Fibroblast of upper back skin (primary cell): ENCODE measurements at regions not wholly inside any gene's neighbourhood (a gene's known extent, or its start where the extent isn't known, plus 50 kb on each side); places are given as distances from the start of the nearest gene placed in this dataset.
"Not testable (repeated sequence)": the region's sequence is repeated elsewhere in the genome, so short reads cannot be mapped to it uniquely, and the experiment has no call there.

Experiments used
- DNase-seq: peaks from one replicate; pipeline ENCODE4 v3.0.0-alpha.2; 2013

DNA sequence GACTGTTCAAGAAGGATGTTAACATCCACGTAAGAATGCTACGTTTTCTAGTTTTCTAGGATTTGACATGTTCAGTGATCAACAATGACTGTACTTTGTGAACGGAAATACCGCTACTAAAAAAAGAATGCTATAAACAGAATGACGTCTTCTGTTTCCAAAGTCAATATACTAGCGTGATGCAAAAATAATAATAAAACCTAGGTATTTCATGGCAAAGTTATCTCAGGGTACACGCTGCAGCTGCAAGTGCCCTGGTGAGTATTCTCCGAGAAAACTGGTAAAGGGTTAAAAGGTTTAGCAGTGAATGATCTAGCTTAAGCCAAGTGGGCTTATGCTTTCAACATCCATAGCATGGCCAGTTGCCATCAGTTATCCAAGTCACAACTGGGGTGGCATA lies 653.3 kb upstream of the PFKP start:
- no peak for DNase-seq

DNA sequence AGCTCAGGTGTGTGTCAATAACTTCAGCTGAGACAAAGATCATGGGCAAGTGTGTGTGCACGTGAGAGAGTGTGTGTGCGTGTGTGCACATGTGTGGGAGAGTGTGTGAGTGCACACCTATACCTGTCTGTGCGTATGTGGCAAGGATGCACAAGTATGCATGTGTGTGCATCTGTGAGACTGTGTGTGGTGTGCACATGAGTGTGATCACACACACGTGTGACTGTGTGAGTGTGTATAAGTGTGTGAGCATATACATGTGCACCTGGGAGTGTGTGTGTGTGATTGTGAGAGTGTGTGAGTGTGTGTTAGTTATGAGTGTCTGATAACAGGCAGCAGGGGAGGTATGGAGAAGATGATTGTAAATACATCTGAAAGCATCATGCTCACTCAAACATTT lies 657.3 kb upstream of the PFKP start:
- DNase-seq = no peak

DNA sequence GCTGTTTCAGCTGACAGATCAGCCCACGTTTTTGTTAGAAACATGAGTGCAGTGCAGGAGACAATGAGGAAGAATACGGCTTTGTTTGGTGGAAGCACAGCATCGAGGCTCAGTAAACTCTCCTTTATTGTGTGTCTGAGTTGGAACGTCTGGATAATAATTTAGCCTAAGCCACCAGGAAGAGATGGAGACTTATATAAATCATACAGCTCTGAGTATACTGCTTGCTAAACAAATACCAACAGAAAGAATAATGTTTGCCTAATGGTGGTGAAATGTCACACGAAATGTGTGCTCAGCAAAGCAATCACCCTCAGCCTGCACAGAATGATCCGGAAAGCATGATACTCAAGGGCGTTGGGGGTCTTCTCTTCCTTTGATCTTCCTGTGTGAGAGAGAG lies 664.1 kb upstream of the ADARB2 start:
- no peak for DNase-seq

DNA sequence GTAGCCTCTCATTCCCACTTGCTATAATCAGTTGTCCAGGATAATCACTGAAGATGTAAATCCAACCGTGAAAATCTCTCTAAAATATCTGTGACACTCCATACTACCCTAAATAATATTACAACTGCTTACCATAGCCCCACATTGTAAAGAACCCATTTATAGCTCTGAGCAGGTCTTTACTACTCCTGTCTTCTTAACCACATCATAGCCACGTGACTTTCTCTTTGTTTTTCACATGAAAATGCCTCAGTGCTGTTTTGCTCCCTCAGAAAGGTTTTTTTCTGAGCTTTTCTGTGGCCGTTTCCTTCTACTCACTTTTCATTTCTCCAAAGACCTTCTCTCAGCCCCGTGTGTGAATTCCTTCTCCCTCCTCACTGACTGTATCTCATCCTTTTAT lies 662.2 kb upstream of the ADARB2 start:
- no peak for DNase-seq

DNA sequence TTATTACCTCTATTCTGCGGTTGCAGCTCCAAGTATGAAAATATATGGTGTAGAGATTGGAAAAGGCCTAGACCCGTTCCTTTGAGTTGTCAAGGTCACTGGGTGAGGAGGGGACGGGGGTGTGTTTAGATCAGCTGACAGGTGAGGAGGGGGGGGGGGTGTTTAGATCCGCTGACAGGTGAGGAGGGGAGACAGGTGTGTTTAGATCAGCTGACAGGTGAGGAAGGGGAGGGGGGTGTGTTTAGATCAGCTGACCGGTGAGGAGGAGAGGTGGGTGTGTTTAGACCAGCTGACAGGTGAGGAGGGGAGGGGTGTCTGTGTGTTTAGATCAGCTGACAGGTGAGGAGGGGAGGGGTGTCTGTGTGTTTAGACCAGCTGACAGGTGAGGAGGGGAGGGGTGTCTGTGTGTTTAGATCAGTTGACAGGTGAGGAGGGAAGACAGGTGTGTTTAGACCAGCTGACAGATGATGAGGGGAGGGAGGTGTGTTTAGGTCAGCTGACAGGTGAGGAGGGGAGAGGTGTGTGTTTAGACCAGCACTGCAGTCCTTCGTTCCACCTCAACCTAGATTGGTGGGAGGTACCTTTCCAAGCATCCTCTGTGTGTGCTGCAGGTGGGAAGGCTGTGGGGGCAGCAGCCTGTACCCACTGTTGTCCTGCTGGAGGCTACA lies 655.0 kb upstream of the ADARB2 start:
- DNase-seq = no peak

DNA sequence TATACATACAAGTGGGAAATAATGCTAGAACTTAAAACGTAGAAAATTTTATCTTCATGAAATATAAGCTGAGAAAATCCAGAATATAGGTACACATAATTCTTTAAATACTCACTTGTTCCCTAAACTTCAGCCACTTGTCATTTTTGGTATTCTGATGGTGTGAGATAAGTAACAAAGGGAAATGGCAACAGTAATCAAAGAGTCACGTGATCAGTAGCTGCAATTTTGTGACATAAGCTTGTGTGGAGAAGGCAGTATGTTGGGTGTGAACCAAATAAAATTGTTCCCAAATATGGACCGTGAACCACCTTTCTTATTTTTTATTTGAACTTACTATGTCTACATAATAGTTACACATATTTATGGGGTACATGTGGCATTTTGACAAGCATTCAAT lies 650.3 kb upstream of the ADARB2 start:
- no peak for DNase-seq

DNA sequence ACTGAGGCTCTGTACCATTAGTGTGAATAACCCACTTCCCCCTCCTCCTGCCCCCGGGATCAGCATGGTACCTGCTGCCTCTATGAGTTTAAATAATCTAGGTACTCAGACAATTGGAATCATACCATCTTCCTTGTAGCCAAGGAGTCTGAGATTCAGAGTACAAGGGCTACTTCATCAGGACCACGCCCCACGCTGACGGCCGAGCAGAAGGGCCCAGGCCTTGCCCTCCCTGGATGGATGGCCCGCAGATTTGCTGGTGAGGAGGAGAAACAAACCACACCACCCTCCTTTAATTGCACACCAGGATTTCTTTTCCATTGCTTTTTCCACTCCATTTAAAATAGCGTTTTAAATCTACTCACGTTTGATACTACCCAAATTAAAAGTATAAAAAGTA lies 649.9 kb upstream of the ADARB2 start:
- DNase-seq = no peak

DNA sequence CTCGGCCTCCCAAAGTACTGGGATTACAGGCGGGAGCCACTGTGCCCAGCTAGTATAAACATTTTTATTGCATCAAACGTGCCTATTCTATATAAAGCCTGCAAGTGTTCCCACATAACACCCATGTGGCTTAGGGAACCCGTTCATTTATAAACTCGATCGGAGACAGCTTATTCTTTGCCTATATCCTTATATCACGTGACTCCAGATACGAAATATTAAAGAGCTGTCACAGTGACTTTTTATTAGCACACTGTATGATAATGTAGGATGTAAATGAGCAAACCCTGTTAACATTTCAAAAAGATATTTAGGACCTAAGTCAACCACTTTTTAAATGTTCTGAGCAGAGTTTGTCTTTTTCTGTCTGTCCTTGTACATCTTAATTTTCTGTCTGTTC lies 642.9 kb upstream of the ADARB2 start:
- no peak for DNase-seq

DNA sequence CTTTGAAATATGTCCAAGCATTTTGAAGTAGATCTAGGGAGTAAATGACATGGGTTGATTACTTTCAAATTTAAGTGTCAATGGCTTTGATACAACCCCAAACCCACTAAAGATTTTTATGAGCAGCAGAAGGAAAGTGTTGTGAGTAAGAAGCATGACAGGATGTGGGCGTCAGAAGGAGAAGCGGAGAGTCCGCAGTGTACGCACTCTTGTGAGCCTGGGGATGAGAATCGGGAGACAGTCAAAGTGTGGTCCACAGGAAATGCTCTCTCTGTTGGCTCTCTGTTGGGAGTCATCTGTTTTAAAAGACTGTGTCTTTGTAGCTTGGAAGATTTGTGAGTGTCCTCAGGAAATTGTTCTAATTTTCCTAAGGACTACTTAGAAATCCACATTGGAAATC lies 629.8 kb upstream of the ADARB2 start:
- no peak for DNase-seq

DNA sequence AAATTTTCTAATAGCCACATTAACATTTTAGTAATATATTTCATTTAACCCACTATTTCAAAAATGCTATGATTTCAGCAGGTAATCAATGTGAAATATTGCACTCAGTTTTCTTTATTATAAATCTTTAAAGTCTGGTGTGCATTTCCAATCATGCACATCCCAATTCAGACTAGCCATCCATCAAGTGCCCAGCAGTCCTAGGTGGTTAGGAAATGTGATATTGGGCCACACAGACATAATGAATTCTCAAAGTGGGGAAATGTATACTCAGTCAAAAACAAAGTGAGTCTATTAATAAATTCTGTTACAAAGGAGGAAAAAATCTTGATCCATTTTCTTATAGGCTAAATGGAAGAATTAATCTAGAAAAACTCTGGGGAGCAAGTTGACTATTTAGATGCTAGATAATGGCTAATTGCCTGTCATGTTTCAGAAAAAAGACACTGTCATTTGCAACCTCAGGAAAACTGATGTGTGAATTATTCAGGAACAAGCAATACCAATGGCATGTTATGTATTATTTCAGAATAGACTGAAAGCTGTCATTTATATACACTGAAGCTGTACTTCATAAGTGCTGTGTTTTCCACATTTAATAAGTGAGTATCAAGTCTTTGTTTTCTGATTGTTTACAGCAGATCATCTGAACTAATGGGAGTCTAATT lies 629.1 kb upstream of the ADARB2 start:
- no peak for DNase-seq

DNA sequence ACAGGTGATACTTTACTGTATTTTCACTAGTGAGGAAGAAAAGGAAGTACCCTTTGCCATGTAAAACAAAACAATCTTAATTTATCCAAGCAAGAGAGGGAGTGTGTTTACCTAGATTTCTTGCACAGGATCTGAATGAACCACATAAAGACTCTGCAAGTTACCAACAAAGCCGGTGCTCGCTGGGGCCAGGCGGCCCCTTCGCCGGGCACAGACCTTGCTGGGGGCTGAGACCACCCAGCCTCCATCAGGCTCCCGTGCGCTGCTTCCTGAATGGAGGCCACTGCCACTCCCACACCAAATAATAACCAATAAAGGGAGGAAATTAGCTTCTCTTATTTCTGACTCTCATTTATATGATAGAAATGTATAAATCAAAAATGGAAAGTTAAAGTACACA lies 625.0 kb upstream of the ADARB2 start:
- no peak for DNase-seq

DNA sequence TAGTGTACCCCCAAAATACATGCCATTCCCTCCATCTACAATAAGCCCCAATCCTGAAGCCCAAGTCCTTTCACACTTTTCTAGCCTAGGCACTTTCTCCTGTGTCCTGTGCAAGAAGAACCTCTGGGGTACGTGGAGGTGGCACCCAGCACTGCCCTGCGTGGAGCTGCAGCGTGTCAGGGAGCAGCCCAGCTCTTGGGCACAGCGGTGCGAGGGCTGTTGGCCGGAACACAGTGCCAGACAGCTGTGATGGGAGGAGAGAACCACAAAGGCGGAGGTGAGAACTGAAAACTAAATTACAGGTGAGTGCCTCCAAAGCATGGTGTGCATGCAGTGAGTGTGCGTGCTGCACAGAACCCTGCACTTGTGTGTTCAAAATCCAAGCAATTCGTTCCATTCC lies 621.3 kb upstream of the ADARB2 start:
- no peak for DNase-seq

DNA sequence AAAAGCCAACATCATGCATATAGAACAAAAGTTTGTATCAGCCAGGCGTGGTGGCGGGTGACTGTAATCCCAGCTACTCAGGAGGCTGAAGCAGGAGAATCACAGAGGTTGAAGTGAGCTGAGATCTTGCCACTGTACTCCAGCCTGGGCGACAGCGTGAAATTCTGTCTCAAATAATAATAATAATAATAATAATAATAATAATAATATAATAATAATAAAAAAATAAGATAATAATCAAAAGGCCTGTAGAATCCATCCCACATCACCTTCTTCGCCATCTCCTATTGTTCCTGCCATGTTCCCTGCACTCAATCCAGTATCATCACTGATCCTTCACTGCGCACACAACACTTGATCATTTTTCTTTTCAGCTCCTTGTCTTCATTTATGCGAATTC lies 619.3 kb upstream of the ADARB2 start:
- no peak for DNase-seq

DNA sequence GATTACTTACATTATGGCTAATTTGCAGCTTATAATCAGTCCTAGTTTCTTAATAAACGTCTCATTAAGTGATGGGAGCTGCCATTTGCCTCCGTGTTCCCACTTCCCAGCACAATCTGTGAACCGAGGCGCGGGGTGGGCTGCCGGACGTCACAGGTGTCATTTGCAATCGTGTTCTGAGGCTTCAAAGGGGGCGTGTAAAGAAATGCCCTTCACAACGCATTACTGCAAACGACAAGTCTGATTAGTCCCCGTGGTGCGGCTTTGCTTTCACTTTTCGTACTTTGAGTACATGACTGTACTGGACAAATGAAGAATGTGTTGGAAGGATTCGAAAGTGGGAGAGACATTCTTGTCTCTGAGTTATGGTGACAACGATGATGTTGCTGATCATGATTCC lies 614.2 kb upstream of the ADARB2 start:
- no peak for DNase-seq

DNA sequence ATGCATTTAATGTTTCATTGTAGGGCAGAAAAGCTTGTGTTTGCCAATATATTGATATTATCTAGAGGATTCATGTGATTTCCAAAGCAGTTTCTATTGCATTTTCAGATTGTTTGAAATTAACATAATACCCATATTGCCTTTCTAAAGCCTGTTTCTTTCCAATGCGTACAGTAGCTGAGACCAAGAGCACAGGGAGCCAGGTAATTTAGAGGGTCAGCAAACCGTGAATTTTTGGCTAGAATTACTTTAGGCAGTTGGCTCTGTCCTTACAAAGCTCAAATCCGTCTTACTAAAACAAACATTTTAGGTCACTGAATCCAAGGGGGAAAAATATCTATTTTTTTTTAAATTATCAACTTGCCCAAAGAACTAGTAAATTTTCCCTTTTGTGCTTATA lies 604.9 kb upstream of the ADARB2 start:
- DNase-seq = no peak

DNA sequence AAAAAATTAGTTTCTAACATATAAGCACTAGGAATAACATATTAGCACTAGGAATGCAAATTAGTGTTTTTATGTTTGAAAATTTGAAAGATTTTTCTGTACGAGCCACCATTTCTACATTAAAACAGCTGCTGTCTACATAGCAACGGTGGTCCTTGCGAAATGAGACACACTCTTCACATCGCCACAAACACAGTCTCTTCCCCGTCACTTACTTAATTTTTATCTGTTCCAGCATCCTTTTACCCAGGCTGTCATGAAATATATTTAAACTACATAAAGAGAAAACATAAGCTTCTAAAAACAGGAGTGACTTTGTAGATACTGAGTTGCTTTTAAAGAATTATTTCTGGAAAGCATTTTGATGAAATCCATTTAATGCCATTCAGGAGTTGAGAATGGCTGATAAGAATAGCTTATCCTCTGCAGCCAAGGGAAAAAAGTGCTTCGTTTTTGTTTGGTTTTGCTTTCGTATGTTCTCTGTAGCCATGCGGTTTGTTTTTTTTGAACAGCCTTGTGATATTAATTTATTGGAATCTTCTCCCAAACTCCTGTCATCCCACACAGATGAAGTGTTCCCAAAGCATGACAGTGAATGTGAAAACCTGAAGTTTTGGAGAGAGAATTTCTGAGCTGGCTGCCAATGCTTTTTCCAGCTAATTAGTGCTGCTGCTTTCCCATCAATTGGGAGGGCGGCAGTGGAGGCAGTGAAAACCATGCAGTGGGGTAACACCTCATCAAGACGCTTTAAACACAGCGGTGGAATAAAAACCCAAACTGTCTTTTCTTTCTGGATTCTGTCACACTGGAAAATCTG lies 603.7 kb upstream of the ADARB2 start:
- no peak for DNase-seq

DNA sequence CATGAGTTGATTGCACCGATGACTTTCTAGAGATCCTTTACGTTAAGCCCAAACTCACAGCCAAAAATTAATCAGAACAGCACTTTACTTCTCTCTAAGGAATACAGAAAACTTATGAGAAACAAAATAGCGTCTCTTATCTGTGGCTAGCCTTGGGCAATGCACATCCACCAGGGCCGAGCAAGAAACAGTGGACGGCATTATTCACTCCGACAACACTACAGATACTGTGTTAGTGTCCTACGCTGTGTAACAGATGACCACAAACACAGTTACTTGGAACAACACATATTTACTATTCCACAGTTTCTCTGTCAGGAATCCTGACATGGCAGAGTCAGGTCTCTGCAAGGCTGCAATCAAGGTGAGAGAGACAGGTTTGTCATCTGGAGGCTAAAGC lies 598.3 kb upstream of the ADARB2 start:
- no peak for DNase-seq

DNA sequence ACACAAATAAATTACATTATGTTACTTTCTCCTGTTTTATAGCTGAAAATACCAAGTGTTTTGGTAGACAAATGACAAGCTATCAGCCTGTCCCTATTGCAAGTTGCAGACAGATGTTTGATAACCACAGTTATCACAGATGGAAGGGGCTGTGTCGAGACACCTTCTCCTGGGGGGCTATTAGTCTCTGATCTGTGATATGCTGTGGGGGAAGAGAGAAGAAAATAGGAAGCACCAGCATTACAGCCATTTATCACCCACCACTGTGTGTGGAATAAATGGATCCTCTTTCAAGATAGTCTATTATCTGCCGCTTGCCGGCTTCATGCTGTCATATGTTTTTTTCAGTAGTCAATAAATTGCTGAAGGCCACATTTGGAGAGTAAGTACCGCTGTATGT lies 597.2 kb upstream of the ADARB2 start:
- no peak for DNase-seq

DNA sequence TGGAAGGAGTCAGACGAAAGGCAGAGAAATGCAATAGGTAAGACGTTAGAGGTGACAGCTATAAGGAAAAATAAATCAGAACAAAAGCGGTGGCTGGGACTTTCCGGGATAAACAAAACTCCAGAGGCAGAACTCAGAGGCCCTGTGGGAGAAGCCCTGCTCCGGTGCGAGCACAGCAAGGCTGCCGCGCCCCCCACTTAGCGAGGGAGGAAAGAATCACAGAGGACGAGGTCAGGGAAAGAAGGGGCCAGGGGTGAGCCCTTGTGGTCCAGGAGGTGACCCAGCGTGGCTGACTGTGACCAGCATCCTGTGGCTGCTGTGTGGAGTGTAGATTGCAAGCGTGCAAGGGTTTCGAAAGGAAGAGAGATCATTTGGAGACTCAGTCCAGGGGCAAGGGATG lies 591.8 kb upstream of the ADARB2 start:
- no peak for DNase-seq

DNA sequence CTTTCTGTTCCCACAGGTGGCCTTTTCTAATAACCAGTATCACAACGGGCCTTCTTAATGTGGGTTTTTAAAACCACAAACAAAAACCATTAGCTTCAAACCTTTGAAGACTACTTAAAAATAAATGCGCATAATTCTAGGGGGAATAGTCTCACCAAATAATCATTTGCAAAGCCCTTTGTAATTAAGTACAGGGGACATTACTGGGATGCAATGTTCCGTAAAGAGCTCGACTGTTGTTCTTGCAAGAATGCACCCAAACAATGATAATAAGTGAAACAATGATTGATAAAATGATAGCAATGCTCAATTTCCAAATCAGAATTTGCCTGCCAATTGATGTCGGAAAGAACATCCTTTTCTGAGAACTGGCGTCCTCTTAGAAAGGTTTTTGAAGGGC lies 589.1 kb upstream of the ADARB2 start:
- no peak for DNase-seq

DNA sequence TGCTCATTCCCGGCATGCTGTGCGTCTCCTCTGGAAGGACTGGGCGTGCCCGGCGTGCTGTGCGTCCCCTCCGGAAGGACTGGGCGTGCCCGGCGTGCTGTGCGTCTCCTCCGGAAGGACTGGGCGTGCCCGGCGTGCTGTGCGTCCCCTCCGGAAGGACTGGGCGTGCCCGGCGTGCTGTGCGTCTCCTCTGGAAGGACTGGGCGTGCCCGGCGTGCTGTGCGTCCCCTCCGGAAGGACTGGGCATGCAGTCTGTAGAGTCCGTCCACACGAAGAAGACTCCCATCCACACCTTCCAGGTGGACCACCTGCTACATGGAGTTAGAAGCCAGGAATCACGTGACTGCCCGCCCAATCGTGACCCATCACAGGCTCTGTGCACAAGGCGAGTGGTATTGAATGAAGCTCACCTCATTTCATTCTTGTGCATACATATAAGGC lies 577.7 kb upstream of the ADARB2 start:
- not testable (repeated sequence) for DNase-seq

DNA sequence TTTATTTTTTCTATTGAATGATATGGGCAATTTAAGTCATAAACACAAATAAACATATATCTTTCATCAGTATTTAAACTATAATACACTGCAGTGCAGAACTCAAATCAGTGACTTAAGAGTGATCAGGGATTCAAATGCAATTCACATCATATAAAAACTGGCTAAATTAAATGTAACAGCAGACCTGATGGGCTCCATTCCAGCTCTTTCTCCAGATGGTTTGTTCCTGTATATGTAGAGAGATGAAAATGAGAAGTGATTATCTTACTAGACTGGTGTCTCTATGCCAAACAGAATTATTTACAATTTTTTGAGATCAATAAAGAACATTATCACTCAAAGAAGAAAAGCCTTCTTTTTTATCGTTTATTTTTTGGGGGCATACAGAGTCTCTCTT lies 568.8 kb upstream of the ADARB2 start:
- DNase-seq = no peak

DNA sequence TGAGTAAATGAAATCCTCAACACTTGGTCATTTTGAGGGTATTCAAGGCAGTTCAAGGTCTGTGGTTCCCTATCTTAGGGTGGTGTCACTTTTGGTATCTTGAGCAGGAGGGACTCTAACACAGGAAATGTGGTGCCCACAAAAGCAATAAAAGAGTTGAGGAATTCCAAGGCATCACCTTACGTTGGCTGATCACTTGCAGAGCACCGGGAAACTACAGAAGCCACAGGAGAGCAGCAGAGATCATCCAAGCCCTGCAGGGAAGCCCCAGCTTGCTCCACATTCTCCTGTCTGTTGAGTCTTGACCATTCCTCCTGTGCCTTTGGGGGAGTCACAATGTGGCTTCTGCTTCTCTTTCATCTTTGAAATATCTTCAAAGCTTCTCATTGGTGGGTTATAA lies 565.8 kb upstream of the ADARB2 start:
- DNase-seq = no peak

DNA sequence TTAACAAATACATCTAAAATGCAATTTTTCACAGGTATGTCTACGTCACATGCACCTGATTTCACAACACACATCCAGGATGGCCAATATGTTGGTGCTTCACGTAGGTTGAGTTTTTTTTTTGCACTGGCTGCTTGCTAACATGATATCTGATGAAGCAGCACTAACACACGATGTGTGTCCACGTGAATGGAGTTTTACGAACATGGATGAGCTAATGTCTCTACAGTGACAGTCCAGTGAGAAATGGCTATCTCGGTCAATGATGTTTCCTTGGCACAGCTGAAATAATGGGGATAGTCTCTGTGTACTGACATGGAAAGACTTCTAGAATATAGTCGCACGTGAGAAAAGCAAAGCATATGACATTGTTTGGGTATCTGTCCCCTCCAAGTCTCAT lies 563.9 kb upstream of the ADARB2 start:
- no peak for DNase-seq
